Sigmoid colon (tissue), 4 donors: ENCODE measurements at regions not wholly inside any gene's neighbourhood (a gene's known extent, or its start where the extent isn't known, plus 50 kb on each side); places are given as distances from the start of the nearest gene placed in this dataset.

Experiments
- CTCF ChIP-seq, 4 experiments: fragments of 450-650 bp in 3 of 4; fragments of 200-600 bp in 1 of 4; IDR thresholded peaks; one replicate each; pipeline ENCODE4 v1.5.1; 2016 to 2019; ENCODE audit warnings: antibody characterized with exemption in 4 of 4, mild to moderate bottlenecking in 3 of 4, moderate library complexity in 2 of 4
- EP300 ChIP-seq, 4 donors: sonication (generic); formaldehyde crosslinking; IDR thresholded peaks; one replicate each; pipeline ENCODE4 v1.6.1; 2017; ENCODE audit warnings: antibody characterized with exemption in 4 of 4
- POLR2A ChIP-seq, 2 donors: fragments of 450-650 bp; IDR thresholded peaks; one replicate each; pipeline ENCODE4 v1.6.1; 2016; ENCODE audit warnings: antibody characterized with exemption in 2 of 2, mild to moderate bottlenecking in 2 of 2, moderate library complexity in 2 of 2
- POLR2AphosphoS5 ChIP-seq, 4 donors: sonication (generic); formaldehyde crosslinking; IDR thresholded peaks; one replicate each; pipeline ENCODE4 v1.6.1; 2017; ENCODE audit warnings: antibody characterized with exemption in 4 of 4

GRCh38 chr3:168341192-168341815, 245.6 kb upstream of the GOLIM4 start:
- TF ChIP-seq POLR2A (IDR thresholded peaks at IDR 0.05) (no peak), CTCF (IDR thresholded peaks at IDR 0.05) (no peak), EP300 (IDR thresholded peaks at IDR 0.05) (no peak), POLR2AphosphoS5 (IDR thresholded peaks at IDR 0.05) (no peak)
